ENCODE measurements at regions not wholly inside any gene's neighbourhood (a gene's known extent, or its start where the extent isn't known, plus 50 kb on each side); places are given as distances from the start of the nearest gene placed in this dataset.
A peak's percentile ranks its signal among the peaks of the same experiment; 100 is the strongest.

DNA sequence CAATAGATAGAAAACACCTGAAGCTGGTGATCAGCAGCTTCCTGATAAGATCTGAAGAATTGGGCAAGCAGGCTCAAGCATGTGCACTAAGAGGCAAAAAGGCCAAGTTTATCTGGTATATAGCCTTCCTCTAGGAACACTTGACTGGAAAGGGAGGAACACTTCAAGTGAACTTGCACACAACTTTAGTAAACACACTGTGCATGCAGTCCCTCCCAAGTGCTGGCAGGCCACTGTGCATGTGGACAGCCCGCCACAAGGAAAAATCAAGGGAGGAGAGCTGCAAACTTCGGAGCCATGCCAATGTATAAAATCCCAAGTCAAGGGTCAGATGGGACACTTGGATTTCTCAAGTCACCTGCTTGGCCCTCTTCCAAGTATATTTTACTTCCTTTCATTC lies 645.8 kb upstream of the NDST4 start:
- TF ChIP-seq, protein P1, sequence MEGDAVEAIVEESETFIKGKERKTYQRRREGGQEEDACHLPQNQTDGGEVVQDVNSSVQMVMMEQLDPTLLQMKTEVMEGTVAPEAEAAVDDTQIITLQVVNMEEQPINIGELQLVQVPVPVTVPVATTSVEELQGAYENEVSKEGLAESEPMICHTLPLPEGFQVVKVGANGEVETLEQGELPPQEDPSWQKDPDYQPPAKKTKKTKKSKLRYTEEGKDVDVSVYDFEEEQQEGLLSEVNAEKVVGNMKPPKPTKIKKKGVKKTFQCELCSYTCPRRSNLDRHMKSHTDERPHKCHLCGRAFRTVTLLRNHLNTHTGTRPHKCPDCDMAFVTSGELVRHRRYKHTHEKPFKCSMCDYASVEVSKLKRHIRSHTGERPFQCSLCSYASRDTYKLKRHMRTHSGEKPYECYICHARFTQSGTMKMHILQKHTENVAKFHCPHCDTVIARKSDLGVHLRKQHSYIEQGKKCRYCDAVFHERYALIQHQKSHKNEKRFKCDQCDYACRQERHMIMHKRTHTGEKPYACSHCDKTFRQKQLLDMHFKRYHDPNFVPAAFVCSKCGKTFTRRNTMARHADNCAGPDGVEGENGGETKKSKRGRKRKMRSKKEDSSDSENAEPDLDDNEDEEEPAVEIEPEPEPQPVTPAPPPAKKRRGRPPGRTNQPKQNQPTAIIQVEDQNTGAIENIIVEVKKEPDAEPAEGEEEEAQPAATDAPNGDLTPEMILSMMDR (IDR thresholded peaks at IDR 0.05) = no peak
- Histone ChIP-seq H3K27ac (no peak overlapping the region), H3K27me3 (no peaks in the 10 kb centered on the region), H3K9me3 (no peaks in the 10 kb centered on the region), H3K4me1 (no peaks in the 10 kb centered on the region), H3K4me3 (no peak overlapping the region), H3K36me3 (no peaks in the 10 kb centered on the region)
- intact Hi-C loops (cut with DNase I) = no loop called here
- ATAC-seq = peak; percentile 94
- peak in 1 of 4 donors; percentile 36 for DNase-seq

DNA sequence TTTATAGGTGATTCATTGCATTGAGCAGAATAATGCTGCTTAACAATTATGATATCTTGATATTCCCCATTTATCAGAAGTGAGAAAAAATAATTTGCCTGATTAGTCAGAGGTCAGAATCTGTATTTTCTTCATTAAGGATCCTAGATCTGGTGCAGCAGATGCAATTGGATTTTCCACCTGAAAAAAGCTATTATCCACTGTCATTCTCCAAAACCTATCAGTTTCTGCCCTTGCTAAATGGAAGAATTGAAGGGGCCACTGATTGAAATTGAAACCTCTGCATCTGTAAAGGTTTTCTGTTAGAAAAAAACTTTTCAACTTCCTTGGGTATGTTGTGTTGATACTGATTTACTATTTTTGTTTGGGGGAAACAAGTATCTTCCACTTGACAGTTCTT lies 636.0 kb upstream of the NDST4 start:
- H3K4me3 ChIP-seq = no peak overlapping the region
- no peaks in the 10 kb centered on the region for H3K9me3 ChIP-seq
- DNase-seq (no peak), ATAC-seq (no peak)
- no peak overlapping the region for H3K27ac ChIP-seq
- no peaks in the 10 kb centered on the region for H3K27me3 ChIP-seq
- no peaks in the 10 kb centered on the region for H3K36me3 ChIP-seq
- TF ChIP-seq, protein P1 (IDR thresholded peaks at IDR 0.05) = no peak
- intact Hi-C loops (cut with DNase I) = no loop called here
- no peaks in the 10 kb centered on the region for H3K4me1 ChIP-seq

DNA sequence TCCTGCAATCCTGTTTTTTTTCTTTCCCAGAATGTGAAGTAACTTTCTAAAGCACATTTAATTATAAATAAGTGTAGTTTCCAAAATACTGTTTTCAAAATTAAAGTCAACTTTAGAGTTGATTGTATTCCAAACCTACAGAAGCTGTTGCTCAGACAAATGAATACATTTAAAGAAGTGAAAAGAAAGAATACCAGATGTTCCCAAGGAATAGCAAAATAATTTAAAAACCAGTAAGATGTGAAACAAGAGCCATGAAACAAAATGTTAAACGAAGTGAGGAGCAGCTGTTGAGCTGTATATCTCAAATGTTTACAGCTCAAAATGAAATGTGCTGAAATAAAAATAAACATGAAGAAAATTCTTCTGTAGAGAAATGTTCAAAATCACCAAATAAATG lies 627.4 kb upstream of the NDST4 start:
- intact Hi-C loops (cut with DNase I) = no loop called here
- peak in 2 of 4 donors; percentile 36 to 44 for DNase-seq
- TF ChIP-seq, protein P1 (IDR thresholded peaks at IDR 0.05) = no peak

DNA sequence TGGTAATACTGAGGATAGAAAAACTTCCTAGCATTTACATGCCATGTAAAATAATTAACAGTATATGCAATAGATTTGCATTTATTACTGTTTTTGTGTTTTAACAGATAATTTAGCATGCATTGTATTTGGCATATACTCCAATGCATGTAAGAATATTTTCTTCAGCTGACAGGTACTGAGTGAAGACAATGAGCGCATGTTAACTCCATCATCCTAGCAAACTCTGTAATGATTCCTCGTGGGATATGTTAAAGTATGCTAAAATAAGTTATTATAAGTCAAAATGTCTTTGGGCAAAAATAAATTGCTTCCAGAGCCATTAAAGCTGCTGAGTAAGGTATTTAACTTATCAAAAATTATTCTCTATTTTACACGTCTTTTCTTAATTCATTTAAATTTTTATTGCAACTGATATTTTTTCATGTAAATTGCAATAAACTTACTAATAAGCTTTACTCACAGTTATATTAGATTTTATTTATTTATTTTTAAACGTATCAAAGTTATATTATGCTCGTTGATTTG lies 616.4 kb upstream of the NDST4 start:
- TF ChIP-seq, protein P1 (IDR thresholded peaks at IDR 0.05) = no peak
- intact Hi-C loops (cut with DNase I) = no loop called here
- Histone ChIP-seq H3K36me3 (no peaks in the 10 kb centered on the region), H3K4me1 (no peaks in the 10 kb centered on the region), H3K4me3 (no peak overlapping the region), H3K9me3 (no peaks in the 10 kb centered on the region), H3K27ac (no peak overlapping the region), H3K27me3 (no peaks in the 10 kb centered on the region)
- no peak for ATAC-seq
- DNase-seq = no peak

More for the DNA sequence above, 627.4 kb upstream of the NDST4 start:
- H3K27ac ChIP-seq = no peak overlapping the region
- no peaks in the 10 kb centered on the region for H3K4me1 ChIP-seq
- H3K4me3 ChIP-seq = no peak overlapping the region
- ATAC-seq = no peak
- no peaks in the 10 kb centered on the region for H3K27me3 ChIP-seq
- no peaks in the 10 kb centered on the region for H3K36me3 ChIP-seq
- H3K9me3 ChIP-seq = no peaks in the 10 kb centered on the region

DNA sequence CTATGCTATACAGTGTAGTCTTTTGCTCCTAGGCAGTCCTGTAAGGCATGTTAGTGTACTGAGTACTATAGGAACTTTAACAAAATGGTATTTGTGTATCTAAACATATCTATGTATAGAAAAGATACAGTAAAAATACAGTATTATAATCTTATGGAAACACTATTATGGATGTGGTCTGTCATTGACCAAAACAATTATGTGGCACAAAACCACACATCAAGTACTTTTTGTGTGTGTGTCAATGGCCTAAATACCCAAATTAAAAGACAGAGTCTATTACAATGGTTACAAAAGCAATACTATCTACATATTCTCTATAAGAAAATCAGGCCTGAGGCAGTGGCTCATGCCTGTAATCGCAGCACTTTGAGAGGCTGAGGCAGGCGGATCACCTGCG lies 610.2 kb upstream of the NDST4 start:
- Histone ChIP-seq H3K4me3 (no peak overlapping the region), H3K4me1 (no peaks in the 10 kb centered on the region), H3K9me3 (no peaks in the 10 kb centered on the region), H3K36me3 (no peaks in the 10 kb centered on the region), H3K27ac (no peak overlapping the region), H3K27me3 (no peaks in the 10 kb centered on the region)
- intact Hi-C loops (cut with DNase I) = no loop called here
- ATAC-seq (no peak), DNase-seq (no peak)
- TF ChIP-seq, protein P1 (IDR thresholded peaks at IDR 0.05) = no peak

Data from left lung (tissue), 4 donors.